Activated CD4-positive, alpha-beta memory T cell treated with anti-CD3 and anti-CD28 coated beads, Interleukin-2, amount 10 ng/mL, durations not matched to agents 7 days and 5 days (primary cell): ENCODE measurements at regions not wholly inside any gene's neighbourhood (a gene's known extent, or its start where the extent isn't known, plus 50 kb on each side); places are given as distances from the start of the nearest gene placed in this dataset.
"Not testable (repeated sequence)": the region's sequence is repeated elsewhere in the genome, so short reads cannot be mapped to it uniquely, and the experiment has no call there.

Experiments used
- CTCF ChIA-PET: fragments of 350-600 bp; sonication (Branson Sonifier 250); formaldehyde crosslinking; loops from one replicate; lab custom pipeline; 2021; ENCODE audit warnings: antibody characterized with exemption, inconsistent platforms; lab: Charles Lee
- POLR2A ChIA-PET: fragments of 350-600 bp; sonication (Branson Sonifier 250); formaldehyde crosslinking; loops from one replicate; lab custom pipeline; 2021; ENCODE audit warnings: antibody characterized with exemption; lab: Charles Lee
- DNase-seq: peaks from one replicate; pipeline ENCODE4 v3.0.0-alpha.2; 2020
- H3K27ac Mint-ChIP-seq: one replicate; pipeline ENCODE4 v1.8.0; 2021; ENCODE audit warnings: mild to moderate bottlenecking, mixed read lengths
- H3K27me3 Mint-ChIP-seq: one replicate; pipeline ENCODE4 v1.8.0; 2021; ENCODE audit warnings: mixed read lengths
- H3K36me3 Mint-ChIP-seq: one replicate; pipeline ENCODE4 v1.8.0; 2021; ENCODE audit warnings: low read depth, mixed read lengths
- H3K4me1 Mint-ChIP-seq: one replicate; pipeline ENCODE4 v1.8.0; 2021; ENCODE audit warnings: mixed read lengths
- H3K4me3 Mint-ChIP-seq: one replicate; pipeline ENCODE4 v1.8.0; 2021; ENCODE audit warnings: mild to moderate bottlenecking, mixed read lengths
- H3K9me3 Mint-ChIP-seq: one replicate; pipeline ENCODE4 v1.8.0; 2021; ENCODE audit warnings: mixed read lengths

DNA sequence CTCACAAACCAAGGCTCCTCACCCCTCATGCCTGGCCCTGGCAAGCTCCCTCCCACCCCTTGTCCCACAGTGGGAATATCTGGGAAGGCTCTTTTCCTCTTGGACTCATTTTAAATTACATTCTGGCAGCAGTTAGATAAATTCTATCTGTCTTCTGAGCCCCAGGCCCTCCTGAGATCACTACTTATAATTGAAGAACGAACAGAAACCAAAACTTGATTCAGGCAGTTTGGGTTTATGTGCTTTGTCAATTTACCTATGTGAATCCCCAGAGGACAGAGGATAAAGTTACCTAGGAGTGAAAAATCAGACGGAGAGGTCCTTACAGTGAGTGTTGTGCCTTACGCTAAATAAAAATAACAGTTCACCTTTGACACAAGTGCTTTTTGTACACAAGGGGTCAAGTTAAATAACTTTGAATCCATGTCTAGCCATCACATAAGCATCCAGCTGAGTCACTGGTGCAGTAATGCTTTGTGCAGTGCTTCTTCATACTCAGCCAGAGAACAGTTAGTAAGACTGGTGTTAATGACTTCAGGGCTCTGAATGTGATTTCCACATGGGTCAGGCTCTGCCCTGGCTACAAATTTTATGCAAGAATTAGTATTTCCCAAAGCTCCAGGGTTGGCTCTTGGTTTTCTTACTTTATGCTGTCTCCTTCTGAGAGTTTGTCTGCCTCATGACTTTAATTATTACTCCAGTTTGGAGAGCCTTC, 329.3 kb downstream of the INSIG2 start:
- no peak for DNase-seq
- Mint-ChIP-seq H3K27ac (no peak overlapping the region), H3K36me3 (no peaks in the 10 kb centered on the region), H3K27me3 (peaks cover 3% of the 10 kb centered on the region), H3K4me3 (no peak overlapping the region), H3K4me1 (no peaks in the 10 kb centered on the region), H3K9me3 (no peaks in the 10 kb centered on the region)
- CTCF ChIA-PET, result no interaction called here
- POLR2A ChIA-PET, result no interaction called here

DNA sequence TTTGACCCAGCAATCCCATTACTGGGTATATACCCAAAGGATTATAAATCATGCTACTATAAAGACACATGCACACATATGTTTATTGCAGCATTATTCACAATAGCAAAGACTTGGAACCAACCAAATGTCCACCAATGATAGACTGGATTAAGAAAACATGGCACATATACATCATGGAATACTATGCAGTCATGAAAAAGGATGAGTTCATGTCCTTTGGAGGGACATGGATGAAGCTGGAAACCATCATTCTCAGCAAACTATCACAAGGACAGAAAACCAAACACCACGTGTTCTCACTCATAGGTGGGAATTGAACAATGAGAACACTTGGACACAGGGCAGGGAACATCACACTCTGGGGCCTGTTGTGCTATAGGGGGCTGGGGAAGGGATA, 326.9 kb downstream of the INSIG2 start:
- POLR2A ChIA-PET, H3K36me3 Mint-ChIP-seq, H3K27ac Mint-ChIP-seq, DNase-seq, H3K4me3 Mint-ChIP-seq, H3K27me3 Mint-ChIP-seq, CTCF ChIA-PET, H3K4me1 Mint-ChIP-seq, H3K9me3 Mint-ChIP-seq: not testable (repeated sequence)

DNA sequence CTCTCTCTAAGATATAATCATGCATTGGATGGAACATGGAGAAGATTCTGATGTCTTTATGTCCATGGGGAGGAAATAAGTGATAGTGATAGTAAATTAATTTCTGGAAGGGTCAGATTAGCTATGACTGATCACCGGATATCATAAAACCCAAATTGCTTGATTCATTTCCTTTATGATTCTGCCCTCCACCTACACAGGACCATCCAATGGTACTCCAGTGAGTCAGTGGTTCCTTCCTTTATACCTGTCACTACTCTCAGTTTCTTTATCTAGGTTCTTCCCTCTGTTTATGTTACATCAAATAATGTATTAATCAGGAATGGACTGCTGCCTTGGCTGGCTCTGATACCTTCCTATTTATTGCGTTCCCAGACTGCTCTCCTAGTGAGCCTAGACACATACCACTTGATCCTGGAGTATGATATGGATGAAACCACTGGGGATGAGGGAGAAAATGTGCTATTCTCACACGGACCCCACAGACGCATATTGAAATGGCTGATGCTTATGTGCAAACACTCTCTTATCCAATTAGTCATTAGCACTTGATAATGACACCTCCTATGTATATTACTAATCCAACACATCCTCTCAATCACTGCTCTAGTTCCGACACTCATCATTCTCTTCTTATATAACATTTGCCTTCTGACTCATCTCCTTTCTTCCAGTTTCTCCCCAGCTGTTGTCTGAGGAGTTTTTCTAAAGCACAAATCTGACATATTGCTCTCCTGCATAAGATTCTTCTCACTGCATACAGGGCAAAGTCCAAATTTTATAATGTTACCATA, 315.6 kb downstream of the INSIG2 start:
- ChIA-PET POLR2A (no interaction called here), CTCF (no interaction called here)
- Mint-ChIP-seq H3K27me3 (peaks cover 7% of the 10 kb centered on the region), H3K4me1 (no peaks in the 10 kb centered on the region), H3K9me3 (no peaks in the 10 kb centered on the region), H3K4me3 (no peak overlapping the region), H3K27ac (no peak overlapping the region), H3K36me3 (no peaks in the 10 kb centered on the region)
- DNase-seq, result no peak

DNA sequence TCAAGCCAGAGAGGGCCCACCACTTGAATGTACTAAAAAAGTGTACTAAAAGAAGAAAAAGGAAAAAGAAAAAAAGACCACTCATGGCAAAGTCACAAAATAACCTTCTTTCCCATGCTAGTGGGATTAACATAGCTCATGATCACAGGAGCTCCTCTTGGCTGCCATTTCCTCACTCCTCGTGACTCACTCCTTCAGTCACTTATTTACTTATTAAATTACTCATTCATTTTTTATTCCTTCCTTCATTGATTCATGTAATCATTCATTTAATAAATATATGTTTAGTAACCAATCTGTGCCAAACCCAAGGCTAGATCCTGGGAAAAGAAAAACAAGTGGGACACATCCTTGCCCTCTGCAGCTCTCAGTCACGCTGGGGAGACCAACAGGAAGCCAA, 300.5 kb downstream of the INSIG2 start:
- no peaks in the 10 kb centered on the region for H3K4me1 Mint-ChIP-seq
- CTCF ChIA-PET, result no interaction called here
- H3K27me3 Mint-ChIP-seq, result no peaks in the 10 kb centered on the region
- no peak overlapping the region for H3K4me3 Mint-ChIP-seq
- no peaks in the 10 kb centered on the region for H3K36me3 Mint-ChIP-seq
- peaks cover under 1% of the 10 kb centered on the region for H3K9me3 Mint-ChIP-seq
- POLR2A ChIA-PET, result no interaction called here
- DNase-seq, result no peak
- H3K27ac Mint-ChIP-seq, result no peak overlapping the region

DNA sequence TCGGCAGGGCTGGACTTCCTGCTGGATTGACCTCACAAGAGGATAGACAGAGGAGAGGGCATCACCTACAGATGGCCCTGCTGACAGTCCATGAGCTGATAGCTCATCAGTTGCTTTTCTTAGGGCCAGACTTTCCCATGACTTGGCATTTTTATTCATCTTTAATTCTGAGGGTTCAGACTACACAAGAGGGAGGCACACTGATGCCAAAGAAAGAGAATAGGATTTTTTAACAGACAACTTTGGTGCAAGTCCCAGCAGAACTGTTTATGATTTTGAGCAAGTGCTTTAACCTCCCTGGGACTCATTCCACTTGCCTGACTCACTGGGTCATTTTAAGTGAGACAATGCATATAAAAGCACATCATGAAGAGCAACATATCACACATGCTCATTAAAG, 299.2 kb downstream of the INSIG2 start:
- CTCF ChIA-PET, result no interaction called here
- POLR2A ChIA-PET, result no interaction called here
- no peak overlapping the region for H3K4me3 Mint-ChIP-seq

DNA sequence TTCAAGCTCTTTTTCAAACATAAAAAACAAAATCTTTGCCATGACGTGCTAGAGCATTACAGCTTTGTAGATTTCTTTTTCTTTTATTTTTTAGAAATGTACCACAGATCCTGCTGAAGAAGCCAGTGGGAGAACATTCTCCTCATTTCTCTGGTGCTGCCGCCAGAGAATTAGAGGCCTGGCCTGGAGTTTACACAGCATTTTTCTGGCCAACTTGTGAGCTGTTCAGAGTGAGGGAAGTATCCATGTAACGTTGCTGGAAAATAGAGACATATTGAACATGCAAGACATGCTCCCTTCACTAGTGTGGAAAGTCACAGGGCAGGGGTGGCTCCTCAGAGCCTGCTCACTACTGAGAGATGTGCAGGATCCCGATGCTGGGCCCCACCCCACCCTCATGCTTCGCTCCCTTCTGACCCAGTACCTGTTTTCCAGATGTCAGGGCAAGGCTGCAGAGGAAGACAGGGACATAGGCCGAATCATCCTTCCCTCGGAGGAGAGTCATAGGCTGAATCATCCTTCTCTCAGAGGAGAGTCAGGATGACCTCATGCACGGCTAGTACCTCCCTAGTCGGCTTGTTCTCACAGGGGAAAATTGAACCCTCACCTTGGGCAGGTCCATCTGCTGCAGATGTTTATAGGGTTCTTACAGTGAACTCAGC, 298.5 kb downstream of the INSIG2 start:
- H3K36me3 Mint-ChIP-seq, result no peaks in the 10 kb centered on the region
- H3K27me3 Mint-ChIP-seq, result no peaks in the 10 kb centered on the region
- ChIA-PET POLR2A (no interaction called here), CTCF (no interaction called here)
- H3K9me3 Mint-ChIP-seq, result peaks cover 2% of the 10 kb centered on the region
- no peak overlapping the region for H3K27ac Mint-ChIP-seq
- DNase-seq, result no peak
- no peaks in the 10 kb centered on the region for H3K4me1 Mint-ChIP-seq
- H3K4me3 Mint-ChIP-seq, result no peak overlapping the region

More for the DNA sequence above, 299.2 kb downstream of the INSIG2 start:
- no peaks in the 10 kb centered on the region for H3K27me3 Mint-ChIP-seq
- DNase-seq, result no peak
- H3K4me1 Mint-ChIP-seq, result no peaks in the 10 kb centered on the region
- no peak overlapping the region for H3K27ac Mint-ChIP-seq
- peaks cover 2% of the 10 kb centered on the region for H3K9me3 Mint-ChIP-seq
- no peaks in the 10 kb centered on the region for H3K36me3 Mint-ChIP-seq

DNA sequence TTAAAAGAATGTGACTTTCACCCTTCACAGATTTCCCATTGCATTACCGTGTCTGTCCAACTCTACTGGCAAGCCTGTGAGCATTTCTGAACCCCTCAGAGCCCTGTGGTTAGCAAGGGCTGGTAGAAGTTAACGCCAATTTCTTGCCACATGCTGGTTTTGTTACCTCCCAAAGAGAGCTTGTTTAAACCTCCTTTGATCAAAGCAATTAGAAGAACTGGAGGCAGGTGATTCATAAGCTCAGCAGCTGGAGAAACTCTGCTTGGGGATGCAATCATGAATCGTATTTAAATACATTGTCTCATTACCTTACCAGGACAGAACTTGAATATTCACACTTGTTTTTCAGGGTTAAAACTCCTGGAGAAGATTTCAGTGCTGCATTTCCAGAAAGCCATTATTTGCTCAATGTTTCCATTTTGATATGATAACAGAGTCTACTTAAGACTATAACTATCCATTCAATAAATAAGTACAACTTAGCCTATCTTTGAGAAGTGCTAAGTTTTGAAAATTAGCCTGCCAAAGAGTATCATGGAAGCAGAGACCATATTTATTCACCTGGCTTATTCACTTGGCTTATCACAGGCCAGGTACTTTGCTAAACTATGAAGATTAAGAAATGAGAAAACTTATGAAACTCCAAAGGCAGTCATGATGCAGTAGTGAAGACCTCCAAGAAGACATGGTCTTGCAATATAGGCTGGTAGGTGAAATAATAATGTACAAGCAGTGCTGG, 292.8 kb downstream of the INSIG2 start:
- no peaks in the 10 kb centered on the region for H3K4me1 Mint-ChIP-seq
- H3K4me3 Mint-ChIP-seq, result no peak overlapping the region
- no peak overlapping the region for H3K27ac Mint-ChIP-seq
- DNase-seq, result no peak
- H3K36me3 Mint-ChIP-seq, result no peaks in the 10 kb centered on the region
- peaks cover 2% of the 10 kb centered on the region for H3K9me3 Mint-ChIP-seq
- no peaks in the 10 kb centered on the region for H3K27me3 Mint-ChIP-seq
- ChIA-PET POLR2A (no interaction called here), CTCF (no interaction called here)

DNA sequence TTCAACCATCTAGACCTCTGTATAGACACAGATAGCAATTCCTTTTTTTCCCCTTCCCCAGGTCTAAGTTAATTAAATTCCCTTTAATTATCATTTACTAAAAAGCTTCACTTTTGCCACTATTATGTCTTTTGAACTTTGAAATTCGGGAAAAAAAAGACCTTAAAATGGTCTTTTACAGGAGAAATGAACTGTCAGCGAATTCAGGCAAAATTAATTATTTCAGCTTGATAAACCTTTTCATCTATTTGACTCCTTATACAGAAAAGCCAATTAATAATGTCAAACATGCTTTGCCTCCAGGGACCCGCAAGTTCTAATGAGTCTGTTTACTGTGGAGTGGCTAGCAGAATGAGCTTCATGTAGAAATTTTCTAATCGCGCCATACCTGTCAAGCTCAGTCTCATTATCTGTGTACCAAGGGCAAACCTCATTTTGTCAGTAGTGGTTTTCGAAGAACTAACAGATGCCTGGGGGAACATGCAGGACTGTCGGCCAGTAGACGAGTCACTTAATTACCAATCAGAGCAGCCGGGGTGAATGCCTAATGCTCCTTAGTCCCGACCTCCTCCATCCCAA, 287.7 kb downstream of the INSIG2 start:
- H3K9me3 Mint-ChIP-seq, result no peaks in the 10 kb centered on the region
- CTCF ChIA-PET, result no interaction called here
- no peak overlapping the region for H3K4me3 Mint-ChIP-seq
- peaks cover 1% of the 10 kb centered on the region for H3K27me3 Mint-ChIP-seq
- POLR2A ChIA-PET, result no interaction called here
- H3K27ac Mint-ChIP-seq, result no peak overlapping the region
- H3K4me1 Mint-ChIP-seq, result no peaks in the 10 kb centered on the region
- no peaks in the 10 kb centered on the region for H3K36me3 Mint-ChIP-seq
- DNase-seq, result no peak

DNA sequence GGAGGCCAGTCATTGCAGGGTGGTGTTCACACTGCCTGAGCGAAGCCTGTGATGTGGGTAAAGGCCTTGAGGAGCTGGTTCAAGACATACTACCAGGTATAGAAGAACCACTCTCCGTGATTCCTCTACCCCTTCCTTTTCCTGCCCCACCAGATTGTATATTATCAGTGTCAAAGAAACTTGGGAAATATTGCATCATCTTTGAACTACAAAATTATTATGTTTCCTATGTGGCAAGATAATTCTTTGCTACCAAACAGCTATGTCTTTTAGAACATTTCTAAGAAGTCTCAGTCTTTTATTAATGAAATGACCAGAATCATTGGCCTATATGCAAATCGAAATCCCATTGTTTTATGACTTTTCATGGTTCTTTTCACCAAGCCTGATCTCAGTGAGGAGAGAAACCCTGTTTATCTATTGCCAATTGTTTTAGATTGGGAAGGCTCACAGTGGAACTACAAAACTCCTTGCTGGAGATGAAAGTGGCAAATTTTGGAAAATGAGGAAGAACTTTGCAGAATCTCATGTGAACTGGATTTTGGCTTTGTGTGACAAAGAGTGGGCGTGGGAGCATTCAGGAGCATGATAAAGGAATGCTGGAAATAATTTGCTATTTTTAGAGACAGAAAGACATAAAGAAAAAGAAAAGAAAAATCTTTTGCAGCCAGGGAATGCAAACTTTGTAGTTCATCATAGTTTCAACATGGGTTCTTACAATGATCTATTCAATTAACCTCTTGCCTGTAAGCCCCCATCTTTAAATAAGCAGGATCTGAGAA, 286.9 kb downstream of the INSIG2 start:
- Mint-ChIP-seq H3K27ac (no peak overlapping the region), H3K4me1 (no peaks in the 10 kb centered on the region), H3K36me3 (no peaks in the 10 kb centered on the region), H3K9me3 (no peaks in the 10 kb centered on the region), H3K27me3 (peaks cover 2% of the 10 kb centered on the region), H3K4me3 (no peak overlapping the region)
- DNase-seq, result no peak
- ChIA-PET CTCF (no interaction called here), POLR2A (no interaction called here)

DNA sequence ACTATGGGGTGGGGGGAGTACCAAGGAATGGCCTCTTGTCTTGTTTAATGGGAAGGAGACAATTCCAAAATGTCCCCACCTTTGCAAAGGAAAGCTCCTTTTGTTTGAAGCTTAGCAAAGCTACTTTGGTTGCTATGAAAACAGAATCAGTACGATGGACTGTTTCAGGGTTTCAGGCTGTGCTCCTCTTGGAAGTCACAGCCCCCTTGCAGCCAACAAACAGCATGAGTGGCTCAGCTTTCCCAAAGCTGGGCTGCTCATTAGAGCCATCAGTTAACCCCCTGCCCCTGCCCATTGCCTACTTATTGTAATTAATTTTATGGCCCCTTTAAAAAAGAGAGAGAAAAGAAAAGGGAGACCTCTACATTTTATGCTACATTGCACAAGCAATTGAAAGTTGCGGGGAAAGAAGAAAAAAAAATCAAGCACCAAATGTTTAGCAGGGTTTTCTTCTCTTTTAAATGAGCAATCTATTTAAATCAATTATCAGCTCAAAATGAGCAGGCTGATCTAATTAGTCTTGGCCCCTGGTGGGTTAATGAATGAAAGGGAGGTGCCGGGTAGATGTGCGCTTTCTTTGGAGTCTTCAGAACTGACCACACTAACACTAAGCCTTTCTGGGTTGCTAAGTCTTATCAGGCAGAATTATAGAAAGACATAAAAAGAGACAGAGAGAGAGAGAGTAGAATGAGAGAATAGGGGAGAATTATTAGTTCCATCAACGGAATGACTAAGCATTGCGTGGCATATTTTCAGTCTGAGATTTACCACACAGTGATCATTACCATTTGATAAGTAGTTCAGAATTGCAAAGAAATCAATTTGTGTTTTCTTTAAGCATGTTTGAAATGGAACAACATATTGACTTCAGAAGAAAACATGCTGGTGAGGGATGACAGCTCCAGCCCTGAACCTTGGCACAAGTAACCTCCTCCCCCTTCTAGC, 284.9 kb downstream of the INSIG2 start:
- Mint-ChIP-seq H3K27ac (no peak overlapping the region), H3K27me3 (peaks cover 9% of the 10 kb centered on the region), H3K4me1 (no peaks in the 10 kb centered on the region), H3K36me3 (no peaks in the 10 kb centered on the region), H3K9me3 (no peaks in the 10 kb centered on the region), H3K4me3 (no peak overlapping the region)
- DNase-seq, result no peak
- POLR2A ChIA-PET, result no interaction called here
- CTCF ChIA-PET, result no interaction called here

DNA sequence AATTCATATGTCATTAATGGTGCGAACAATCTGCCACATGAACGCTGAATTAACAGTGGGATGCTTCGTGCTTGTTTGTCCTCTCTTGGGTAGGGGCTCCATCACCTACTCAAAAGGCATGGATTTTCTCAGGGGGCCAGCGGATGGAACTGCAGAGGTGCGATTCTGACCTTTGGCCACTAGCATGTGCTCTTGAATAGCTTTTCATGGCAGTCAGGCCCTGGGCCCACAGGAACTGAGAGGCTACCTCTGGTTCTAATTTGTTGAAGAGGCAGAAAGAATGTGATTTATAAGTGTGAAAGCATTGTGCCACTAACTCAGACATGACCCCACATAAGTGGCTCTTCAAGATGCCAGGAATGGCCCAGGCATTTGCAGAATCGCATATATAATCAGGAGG, 283.2 kb downstream of the INSIG2 start:
- no peak for DNase-seq
- CTCF ChIA-PET, result no interaction called here

More for the DNA sequence above, 283.2 kb downstream of the INSIG2 start:
- Mint-ChIP-seq H3K9me3 (no peaks in the 10 kb centered on the region), H3K27me3 (peaks cover 12% of the 10 kb centered on the region), H3K36me3 (no peaks in the 10 kb centered on the region), H3K4me3 (no peak overlapping the region), H3K4me1 (no peaks in the 10 kb centered on the region), H3K27ac (no peak overlapping the region)
- POLR2A ChIA-PET, result no interaction called here
